ENCODE measurements at regions not wholly inside any gene's neighbourhood (a gene's known extent, or its start where the extent isn't known, plus 50 kb on each side); places are given as distances from the start of the nearest gene placed in this dataset.

DNA sequence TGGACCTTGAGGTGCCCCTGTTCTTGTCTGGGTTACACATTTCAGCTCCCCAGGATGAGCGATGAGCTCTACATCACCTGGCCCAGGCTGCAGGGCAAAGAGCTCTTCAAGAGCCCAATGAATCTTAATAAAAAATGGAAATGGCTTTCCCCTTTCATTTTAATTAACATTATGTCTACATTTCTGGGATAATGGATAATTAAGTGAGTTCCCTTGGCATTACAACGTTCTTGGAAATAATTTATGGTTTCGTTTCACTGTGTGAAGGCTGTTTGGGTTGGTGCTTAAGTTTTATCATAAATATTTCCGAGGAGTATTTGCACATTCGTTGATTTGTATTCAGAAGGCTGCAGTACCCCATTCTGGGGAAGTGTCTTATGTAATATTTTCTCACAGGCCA, 678.3 kb upstream of the EEF2KMT start:
- H3K9ac ChIP-seq (ENCODE audit: insufficient read depth, low read depth, low read length): no peak overlapping the region
- whole genome bisulfite sequencing (ENCODE audit: low lambda C conversion rate): 2% methylated on average over 5 of the region's 5 CpGs
- H3K27ac ChIP-seq (ENCODE audit: extremely low read length, insufficient read depth, low read length): no peak overlapping the region
- POLR2A ChIA-PET: no interaction called here
- no peaks in the 10 kb centered on the region for H4K20me1 ChIP-seq (ENCODE audit: insufficient read depth, low read length)
- H3K27me3 ChIP-seq (ENCODE audit: control insufficient read depth in 1 of 2, insufficient read depth in 2 of 2, low read length in 2 of 2): no peaks in the 10 kb centered on the region; a peak in 2 of 5 replicates
- BruUV-seq (replicated peaks): no TSS peak
- ATAC-seq (no peak), DNase-seq (ENCODE audit: low spot score) (no peak), FAIRE-seq (no peak)
- no peak overlapping the region for H3K4me3 ChIP-seq (replicated peaks in 1 of 3; ENCODE audit: insufficient read depth in 1 of 3, low read depth in 2 of 3, low read length in 3 of 3)
- no peak for TF ChIP-seq KIAA2018 (CRISPR knock-in tag; IDR thresholded peaks at IDR 0.05; ENCODE audit: borderline replicate concordance)
- TF ChIP-seq ZNF619 (CRISPR knock-in tag; IDR thresholded peaks at IDR 0.05): no peak
- no peak for TF ChIP-seq YY1 (IDR thresholded peaks at IDR 0.05; ENCODE audit: insufficient read depth, insufficient replicate concordance, low read depth, low read length)
- TF ChIP-seq HNRNPH1 (optimal IDR thresholded peaks at IDR 0.05; ENCODE audit: low read depth, low read length): no peak
- TF ChIP-seq TAF1 (CRISPR knock-in tag; IDR thresholded peaks at IDR 0.05): no peak
- TF ChIP-seq XBP1 (CRISPR knock-in tag; IDR thresholded peaks at IDR 0.05): no peak
- TF ChIP-seq ZNF382 (CRISPR knock-in tag; IDR thresholded peaks at IDR 0.05; ENCODE audit: borderline replicate concordance): no peak
- TF ChIP-seq ZNF747 (CRISPR knock-in tag; IDR thresholded peaks at IDR 0.05; ENCODE audit: borderline replicate concordance): no peak
- no peak for TF ChIP-seq ZNF574 (CRISPR knock-in tag; IDR thresholded peaks at IDR 0.05)
- TF ChIP-seq MIER2 (CRISPR knock-in tag; IDR thresholded peaks at IDR 0.05): no peak
- TF ChIP-seq PCBP2 (optimal IDR thresholded peaks at IDR 0.05; ENCODE audit: low read depth, low read length, poor library complexity, severe bottlenecking): no peak
- in situ Hi-C loops (cut with HindIII; ENCODE audit: extremely low pct_ligation_motif_present, low pct_unique_long_range_greater_than_20kb) (no loop called here), intact Hi-C loops (cut with micrococcal nuclease; ENCODE audit: unreplicated experiment) (no loop called here)
- no peaks in the 10 kb centered on the region for H3K4me1 ChIP-seq (ENCODE audit: insufficient read depth, low read length)
- no peak overlapping the region for H2AFZ ChIP-seq (ENCODE audit: low read length)
- no peak overlapping the region for H3K4me2 ChIP-seq (ENCODE audit: low read depth, low read length)
- H3K9me3 ChIP-seq (ENCODE audit: low read length): no peaks in the 10 kb centered on the region
- H3K36me3 ChIP-seq (replicated peaks in 1 of 2; ENCODE audit: control insufficient read depth in 1 of 2, insufficient read depth in 2 of 2, low read length in 2 of 2): no peaks in the 10 kb centered on the region
- CTCF ChIA-PET (ENCODE audit: low intra/inter-chr PET ratio, low total read pairs): no interaction called here
- H3K79me2 ChIP-seq (ENCODE audit: insufficient read depth, low read length): no peaks in the 10 kb centered on the region

Measured in HepG2 (cell line).